Upper lobe of left lung (tissue), 4 donors: ENCODE measurements at regions not wholly inside any gene's neighbourhood (a gene's known extent, or its start where the extent isn't known, plus 50 kb on each side); places are given as distances from the start of the nearest gene placed in this dataset.

ENCODE experiments used
- CTCF ChIP-seq, 6 experiments: fragments of 450-650 bp in 4 of 6; fragments of 200-600 bp in 2 of 6; sonication (generic) in 2 of 6; IDR thresholded peaks; one replicate each; pipeline ENCODE4 v1.5.1; 2016 to 2019; ENCODE audit warnings: antibody characterized with exemption in 6 of 6
- POLR2AphosphoS5 ChIP-seq, 2 donors: sonication (generic); formaldehyde crosslinking; IDR thresholded peaks; one replicate each; pipeline ENCODE4 v1.5.1; 2017; ENCODE audit warnings: antibody characterized with exemption in 2 of 2

GRCh38 chr16:8236816-8237215 is 353.5 kb downstream of the TMEM114 start:
- TF ChIP-seq POLR2AphosphoS5 (IDR thresholded peaks at IDR 0.05), result no peak
- TF ChIP-seq CTCF (IDR thresholded peaks at IDR 0.05), result no peak
